WTC11 (cell line): ENCODE measurements at regions not wholly inside any gene's neighbourhood (a gene's known extent, or its start where the extent isn't known, plus 50 kb on each side); places are given as distances from the start of the nearest gene placed in this dataset.

Source experiments
- ATAC-seq: fragments of 200-7000 bp; cut with Tn5 transposase; 2 replicates; pipeline ENCODE4 v1.10.0; 2021; ENCODE audit warnings: mild to moderate bottlenecking, moderate library complexity
- CTCF ChIA-PET: fragments of 300-600 bp; sonication (Branson Sonifier 250); formaldehyde crosslinking; loops from one replicate; lab custom pipeline; 2021; ENCODE audit warnings: antibody characterized with exemption; lab: Charles Lee
- POLR2A ChIA-PET: fragments of 350-600 bp; sonication (Branson Sonifier 250); formaldehyde crosslinking; loops from one replicate; lab custom pipeline; 2021; ENCODE audit warnings: antibody characterized with exemption; lab: Charles Lee
- DNase-seq: peaks from one replicate; pipeline ENCODE4 v3.0.0; 2021; ENCODE audit warnings: low spot score
- H3K27ac Mint-ChIP-seq: 2 replicates; pipeline ENCODE4 v1.8.0; 2021; ENCODE audit warnings: mixed read lengths
- H3K27me3 Mint-ChIP-seq: 2 replicates; pipeline ENCODE4 v1.8.0; 2021; ENCODE audit warnings: low read depth, mild to moderate bottlenecking, moderate library complexity, mixed read lengths
- H3K36me3 Mint-ChIP-seq: 2 replicates; pipeline ENCODE4 v1.8.0; 2021; ENCODE audit warnings: mixed read lengths
- H3K4me1 Mint-ChIP-seq: 2 replicates; pipeline ENCODE4 v1.8.0; 2022; ENCODE audit warnings: mixed read lengths
- H3K4me3 Mint-ChIP-seq: 2 replicates; pipeline ENCODE4 v1.8.0; 2021; ENCODE audit warnings: mild to moderate bottlenecking, moderate library complexity, mixed read lengths
- H3K9me3 Mint-ChIP-seq: 2 replicates; pipeline ENCODE4 v1.8.0; 2021; ENCODE audit warnings: mixed read lengths
- ATF1 ChIP-seq: sonication (generic); formaldehyde crosslinking; IDR thresholded peaks from 2 replicates; pipeline ENCODE4 v1.8.1; 2023; ENCODE audit warnings: mild to moderate bottlenecking, moderate library complexity, missing genetic modification reagents
- CREB1 ChIP-seq: sonication (generic); formaldehyde crosslinking; IDR thresholded peaks from 2 replicates; pipeline ENCODE4 v1.8.0; 2023; ENCODE audit warnings: mild to moderate bottlenecking, missing genetic modification reagents
- CTCF ChIP-seq: fragments of 200-600 bp; IDR thresholded peaks from 2 replicates; pipeline ENCODE4 v1.8.0; 2022; ENCODE audit warnings: antibody characterized with exemption
- E2F1 ChIP-seq: sonication (generic); formaldehyde crosslinking; IDR thresholded peaks from 2 replicates; pipeline ENCODE4 v1.8.0; 2022; ENCODE audit warnings: mild to moderate bottlenecking, missing genetic modification reagents
- GABPB1 ChIP-seq: sonication (generic); formaldehyde crosslinking; IDR thresholded peaks from 2 replicates; pipeline ENCODE4 v1.8.1; 2023; ENCODE audit warnings: mild to moderate bottlenecking, missing genetic modification reagents
- GRHL2 ChIP-seq: fragments of 250-450 bp; sonication (Bioruptor Pico); IDR thresholded peaks from 2 replicates; pipeline ENCODE4 v1.8.0; 2022; ENCODE audit warnings: mild to moderate bottlenecking, moderate library complexity; ENCODE audit not compliant: insufficient replicate concordance, severe bottlenecking
- GTF2I ChIP-seq: fragments of 250-450 bp; sonication (Bioruptor Pico); conservative IDR thresholded peaks from 2 replicates; pipeline ENCODE4 v1.4.0; 2021; ENCODE audit warnings: mild to moderate bottlenecking
- HMGA2 ChIP-seq: fragments of 250-450 bp; sonication (Bioruptor Pico); IDR thresholded peaks from 2 replicates; pipeline ENCODE4 v1.4.0; 2021; ENCODE audit warnings: mild to moderate bottlenecking, moderate library complexity
- MAX ChIP-seq: sonication (generic); formaldehyde crosslinking; IDR thresholded peaks from 2 replicates; pipeline ENCODE4 v1.8.0; 2022; ENCODE audit warnings: mild to moderate bottlenecking, missing genetic modification reagents
- MLX ChIP-seq: sonication (generic); formaldehyde crosslinking; IDR thresholded peaks from 2 replicates; pipeline ENCODE4 v1.8.1; 2023; ENCODE audit warnings: mild to moderate bottlenecking, missing genetic modification reagents, moderate library complexity
- NFE2L1 ChIP-seq: sonication (generic); formaldehyde crosslinking; IDR thresholded peaks from 2 replicates; pipeline ENCODE4 v1.8.1; 2023; ENCODE audit warnings: missing genetic modification reagents
- NR1H2 ChIP-seq: sonication (generic); formaldehyde crosslinking; IDR thresholded peaks from 2 replicates; pipeline ENCODE4 v1.9.0; 2021; ENCODE audit warnings: mild to moderate bottlenecking, moderate library complexity, missing genetic modification reagents
- NR3C1 ChIP-seq: sonication (generic); formaldehyde crosslinking; conservative IDR thresholded peaks from 2 replicates; pipeline ENCODE4 v1.8.1; 2023; ENCODE audit warnings: low read depth, mild to moderate bottlenecking, missing genetic modification reagents
- TEAD1 ChIP-seq: sonication (generic); formaldehyde crosslinking; IDR thresholded peaks from 2 replicates; pipeline ENCODE4 v1.8.0; 2022; ENCODE audit warnings: mild to moderate bottlenecking, missing genetic modification reagents
- TEAD4 ChIP-seq: sonication (generic); formaldehyde crosslinking; IDR thresholded peaks from 2 replicates; pipeline ENCODE4 v1.8.0; 2022; ENCODE audit warnings: mild to moderate bottlenecking, missing genetic modification reagents
- USF2 ChIP-seq: sonication (generic); formaldehyde crosslinking; IDR thresholded peaks from 2 replicates; pipeline ENCODE4 v1.8.1; 2023; ENCODE audit warnings: mild to moderate bottlenecking, missing genetic modification reagents, moderate library complexity
- ZNF219 ChIP-seq: sonication (generic); formaldehyde crosslinking; IDR thresholded peaks from 2 replicates; pipeline ENCODE4 v1.8.0; 2023; ENCODE audit warnings: missing genetic modification reagents, mild to moderate bottlenecking, borderline replicate concordance
- ZNF281 ChIP-seq: sonication (generic); formaldehyde crosslinking; IDR thresholded peaks from 2 replicates; pipeline ENCODE4 v1.8.0; 2023; ENCODE audit warnings: mild to moderate bottlenecking, missing genetic modification reagents
- ZNF425 ChIP-seq: fragments of 250-450 bp; sonication (Bioruptor Pico); conservative IDR thresholded peaks from 2 replicates; pipeline ENCODE4 v1.9.0; 2021; ENCODE audit warnings: mild to moderate bottlenecking

- no peaks in the 10 kb centered on the region; the same call in none of the 2 replicates for H3K27me3 Mint-ChIP-seq
- H3K27ac Mint-ChIP-seq, result no peak overlapping the region
- peaks cover 28% of the 10 kb centered on the region for H3K4me1 Mint-ChIP-seq
- H3K36me3 Mint-ChIP-seq, result no peaks in the 10 kb centered on the region
- DNase-seq, result no peak
- no peak overlapping the region for H3K4me3 Mint-ChIP-seq
- POLR2A ChIA-PET, result no interaction called here
- CTCF ChIA-PET, result no interaction called here
- ATAC-seq, result no peak
- TF ChIP-seq HMGA2 (no peak), NR1H2 (no peak), NR3C1 (CRISPR knock-in tag) (no peak), MLX (CRISPR knock-in tag) (no peak), NFE2L1 (CRISPR knock-in tag) (no peak), E2F1 (no peak), GTF2I (no peak), TEAD1 (CRISPR knock-in tag) (no peak), GABPB1 (CRISPR knock-in tag) (no peak), ZNF219 (CRISPR knock-in tag) (no peak), ZNF425 (CRISPR knock-in tag) (no peak), USF2 (no peak), CTCF (no peak), ATF1 (CRISPR knock-in tag) (no peak), TEAD4 (CRISPR knock-in tag) (no peak), GRHL2 (CRISPR knock-in tag) (no peak), CREB1 (no peak), ZNF281 (no peak), MAX (CRISPR knock-in tag) (no peak)
- no peaks in the 10 kb centered on the region for H3K9me3 Mint-ChIP-seq
These were observed 263.3 kb downstream of the ABHD5 start for GRCh38 chr3:43953814-43954692.
